Testis (tissue), 2 donors: ENCODE measurements at regions not wholly inside any gene's neighbourhood (a gene's known extent, or its start where the extent isn't known, plus 50 kb on each side); places are given as distances from the start of the nearest gene placed in this dataset.

Source experiments
- DNase-seq: peaks from one replicate; pipeline ENCODE4 v3.0.0-alpha.2; 2019
- H3K27ac ChIP-seq, 2 donors: fragments of 200-600 bp; sonication (generic); one replicate each; pipeline ENCODE4 v1.5.1; 2019
- H3K27me3 ChIP-seq: fragments of 200-600 bp; sonication (generic); one replicate; pipeline ENCODE4 v1.5.1; 2019
- H3K36me3 ChIP-seq: fragments of 200-600 bp; sonication (generic); one replicate; pipeline ENCODE4 v1.5.1; 2017; ENCODE audit warnings: low read depth; ENCODE audit errors: missing control alignments
- H3K4me1 ChIP-seq: fragments of 200-600 bp; sonication (generic); one replicate; pipeline ENCODE4 v1.5.1; 2019
- H3K4me3 ChIP-seq, 2 donors: fragments of 200-600 bp; sonication (generic); one replicate each; pipeline ENCODE4 v1.5.1; 2017 to 2019
- H3K9me3 ChIP-seq: fragments of 200-600 bp; sonication (generic); one replicate; pipeline ENCODE4 v1.5.1; 2017
- CTCF ChIP-seq, 3 experiments: fragments of 450-650 bp in 2 of 3; fragments of 200-600 bp in 1 of 3; sonication (generic) in 1 of 3; IDR thresholded peaks; one replicate each; pipeline ENCODE4 v1.5.1; 2016 to 2019; ENCODE audit warnings: antibody characterized with exemption in 3 of 3, mild to moderate bottlenecking in 2 of 3, moderate library complexity in 1 of 3
- POLR2A ChIP-seq: fragments of 450-650 bp; IDR thresholded peaks from one replicate; pipeline ENCODE4 v1.6.1; 2017; ENCODE audit warnings: antibody characterized with exemption, mild to moderate bottlenecking, moderate library complexity
- WGBS, 2 donors: methylation state at CpG; one replicate each; pipeline ENCODE4 v1.1.5; 2018; 5-methylcytosine and 5-hydroxymethylcytosine counted together
- intact Hi-C: fragments of 100-400 bp; cut with DNase I; formaldehyde crosslinking; loops from one replicate; pipeline ENCODE4 v1.15.1; 2023; ENCODE audit warnings: low total_unique reads

GRCh38 chr9:85130764-85131163 lies 461.2 kb downstream of the NTRK2 start:
- Histone ChIP-seq H3K27ac (no peak overlapping the region), H3K27me3 (no peaks in the 10 kb centered on the region), H3K36me3 (no peaks in the 10 kb centered on the region), H3K4me1 (no peaks in the 10 kb centered on the region), H3K9me3 (no peaks in the 10 kb centered on the region), H3K4me3 (no peak overlapping the region)
- intact Hi-C loops = no loop called here
- no peak for DNase-seq
- TF ChIP-seq POLR2A (no peak), CTCF (IDR thresholded peaks at IDR 0.05) (no peak)
- WGBS, 2 donors = 90 to 94% methylated on average over 3 of the region's 3 CpGs

GRCh38 chr9:85130260-85130659 lies 460.7 kb downstream of the NTRK2 start:
- Histone ChIP-seq H3K4me3 (no peak overlapping the region), H3K9me3 (no peaks in the 10 kb centered on the region), H3K4me1 (no peaks in the 10 kb centered on the region), H3K27ac (no peak overlapping the region), H3K27me3 (no peaks in the 10 kb centered on the region), H3K36me3 (no peaks in the 10 kb centered on the region)
- intact Hi-C loops = no loop called here
- 83 to 87% methylated on average over 2 of the region's 2 CpGs for WGBS, 2 donors
- no peak for TF ChIP-seq POLR2A
- TF ChIP-seq CTCF (IDR thresholded peaks at IDR 0.05) = no peak
- DNase-seq = no peak

- no peak overlapping the region for H3K27ac ChIP-seq
- H3K27me3 ChIP-seq = no peaks in the 10 kb centered on the region
- TF ChIP-seq CTCF (IDR thresholded peaks at IDR 0.05) = no peak
- no peak for TF ChIP-seq POLR2A
- intact Hi-C loops = no loop called here
- no peaks in the 10 kb centered on the region for H3K36me3 ChIP-seq
- WGBS, 2 donors = 46 to 57% methylated on average over 2 of the region's 2 CpGs
- no peaks in the 10 kb centered on the region for H3K4me1 ChIP-seq
- no peak overlapping the region for H3K4me3 ChIP-seq
- no peaks in the 10 kb centered on the region for H3K9me3 ChIP-seq
- DNase-seq = no peak
Observed at GRCh38 chr9:85129514-85129913, 460.0 kb downstream of the NTRK2 start.

GRCh38 chr9:85118990-85119755 lies 449.6 kb downstream of the NTRK2 start:
- Histone ChIP-seq H3K27ac (no peak overlapping the region), H3K36me3 (no peaks in the 10 kb centered on the region), H3K27me3 (no peaks in the 10 kb centered on the region), H3K4me3 (no peak overlapping the region), H3K9me3 (no peaks in the 10 kb centered on the region), H3K4me1 (no peaks in the 10 kb centered on the region)
- WGBS, 2 donors = 97 to 98% methylated on average over 1 of the region's 1 CpG
- intact Hi-C loops = no loop called here
- no peak for DNase-seq
- TF ChIP-seq POLR2A (no peak), CTCF (IDR thresholded peaks at IDR 0.05) (no peak)

GRCh38 chr9:85117831-85118230 lies 448.3 kb downstream of the NTRK2 start:
- no peaks in the 10 kb centered on the region for H3K27me3 ChIP-seq
- DNase-seq = no peak
- WGBS, 2 donors = 79 to 84% methylated on average over 4 of the region's 4 CpGs
- intact Hi-C loops = no loop called here
- H3K9me3 ChIP-seq = no peaks in the 10 kb centered on the region
- no peak for TF ChIP-seq CTCF (IDR thresholded peaks at IDR 0.05)
- no peak for TF ChIP-seq POLR2A
- H3K27ac ChIP-seq = no peak overlapping the region
- H3K4me3 ChIP-seq = no peak overlapping the region
- H3K4me1 ChIP-seq = no peaks in the 10 kb centered on the region
- H3K36me3 ChIP-seq = no peaks in the 10 kb centered on the region
